Gastrocnemius medialis (tissue), 4 donors: ENCODE measurements at regions not wholly inside any gene's neighbourhood (a gene's known extent, or its start where the extent isn't known, plus 50 kb on each side); places are given as distances from the start of the nearest gene placed in this dataset.

ENCODE experiments used
- POLR2A ChIP-seq, 2 donors: fragments of 450-650 bp; IDR thresholded peaks; one replicate each; pipeline ENCODE4 v1.6.1; 2017; ENCODE audit warnings: antibody characterized with exemption in 2 of 2, mild to moderate bottlenecking in 2 of 2, moderate library complexity in 2 of 2
- TF ChIP-seq, protein P1 (sequence below), 5 experiments: fragments of 450-650 bp in 3 of 5; fragments of 200-600 bp in 2 of 5; sonication (generic) in 2 of 5; IDR thresholded peaks in 4 of 5; conservative IDR thresholded peaks in 1 of 5; 1 replicate in 4 of 5; 2 replicates in 1 of 5; pipeline ENCODE4 v1.5.1; 2016 to 2019; ENCODE audit warnings: antibody characterized with exemption in 5 of 5, mild to moderate bottlenecking in 3 of 5, moderate library complexity in 3 of 5

DNA sequence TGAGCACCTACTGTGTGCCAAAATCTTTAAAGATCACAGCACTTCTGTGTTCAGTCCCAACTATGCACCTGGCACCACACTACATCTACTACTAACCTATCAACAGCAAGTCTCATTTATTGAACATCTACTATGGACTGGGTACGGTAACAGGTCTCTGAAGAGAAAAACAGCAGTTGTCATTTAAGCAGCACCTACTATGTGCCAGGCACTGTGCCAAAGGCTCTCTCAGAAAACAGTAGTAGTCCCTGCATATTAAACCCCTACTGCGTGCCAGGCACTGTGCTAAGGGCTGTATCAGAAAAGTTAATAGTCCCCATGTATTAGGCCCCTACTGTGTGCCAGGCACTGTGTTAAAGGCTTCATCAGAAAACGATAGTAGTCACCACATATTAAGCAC lies 106.2 kb downstream of the PTPRS start:
- TF ChIP-seq, protein P1, sequence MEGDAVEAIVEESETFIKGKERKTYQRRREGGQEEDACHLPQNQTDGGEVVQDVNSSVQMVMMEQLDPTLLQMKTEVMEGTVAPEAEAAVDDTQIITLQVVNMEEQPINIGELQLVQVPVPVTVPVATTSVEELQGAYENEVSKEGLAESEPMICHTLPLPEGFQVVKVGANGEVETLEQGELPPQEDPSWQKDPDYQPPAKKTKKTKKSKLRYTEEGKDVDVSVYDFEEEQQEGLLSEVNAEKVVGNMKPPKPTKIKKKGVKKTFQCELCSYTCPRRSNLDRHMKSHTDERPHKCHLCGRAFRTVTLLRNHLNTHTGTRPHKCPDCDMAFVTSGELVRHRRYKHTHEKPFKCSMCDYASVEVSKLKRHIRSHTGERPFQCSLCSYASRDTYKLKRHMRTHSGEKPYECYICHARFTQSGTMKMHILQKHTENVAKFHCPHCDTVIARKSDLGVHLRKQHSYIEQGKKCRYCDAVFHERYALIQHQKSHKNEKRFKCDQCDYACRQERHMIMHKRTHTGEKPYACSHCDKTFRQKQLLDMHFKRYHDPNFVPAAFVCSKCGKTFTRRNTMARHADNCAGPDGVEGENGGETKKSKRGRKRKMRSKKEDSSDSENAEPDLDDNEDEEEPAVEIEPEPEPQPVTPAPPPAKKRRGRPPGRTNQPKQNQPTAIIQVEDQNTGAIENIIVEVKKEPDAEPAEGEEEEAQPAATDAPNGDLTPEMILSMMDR (IDR thresholded peaks at IDR 0.05 in 4 of 5, conservative IDR thresholded peaks at IDR 0.05 in 1 of 5): no peak
- no peak for TF ChIP-seq POLR2A (IDR thresholded peaks at IDR 0.05)
